ENCODE measurements at regions not wholly inside any gene's neighbourhood (a gene's known extent, or its start where the extent isn't known, plus 50 kb on each side); places are given as distances from the start of the nearest gene placed in this dataset.
"Not testable (repeated sequence)": the region's sequence is repeated elsewhere in the genome, so short reads cannot be mapped to it uniquely, and the experiment has no call there.

- TF ChIP-seq CTCF (optimal IDR thresholded peaks at IDR 0.05 in 1 of 3, IDR thresholded peaks at IDR 0.05 in 1 of 3, conservative IDR thresholded peaks at IDR 0.05 in 1 of 3; ENCODE audit: extremely low read depth in 1 of 3, insufficient read depth in 2 of 3, low read length in 3 of 3); EZH2 (IDR thresholded peaks at IDR 0.05; ENCODE audit: low read length): not testable (repeated sequence)
Observed at GRCh38 chr16:70037913-70038312, 76.2 kb upstream of the PDPR start.
